ENCODE measurements at regions not wholly inside any gene's neighbourhood (a gene's known extent, or its start where the extent isn't known, plus 50 kb on each side); places are given as distances from the start of the nearest gene placed in this dataset.
"Not testable (repeated sequence)": the region's sequence is repeated elsewhere in the genome, so short reads cannot be mapped to it uniquely, and the experiment has no call there.

GRCh38 chr12:67067453-67068203, 201.5 kb upstream of the CAND1 start:
- Histone ChIP-seq H3K4me1 (ENCODE audit: insufficient read depth, insufficient read length) (no peaks in the 10 kb centered on the region), H3K27me3 (ENCODE audit: insufficient read depth, insufficient read length) (peaks cover 22% of the 10 kb centered on the region), H3K9ac (ENCODE audit: insufficient read length, low read depth) (peak overlapping the region; percentile 80), H3K4me3 (ENCODE audit: insufficient read length, low read depth) (peak overlapping the region; percentile 75), H3K36me3 (ENCODE audit: insufficient read depth, insufficient read length, low read length) (no peaks in the 10 kb centered on the region), H3K9me3 (ENCODE audit: insufficient read depth, low read length) (no peaks in the 10 kb centered on the region)
- DNase-seq (ENCODE audit: low read depth, low spot score): no peak
- no peak for TF ChIP-seq SUZ12 (IDR thresholded peaks at IDR 0.05; ENCODE audit: extremely low read depth, insufficient read depth, insufficient read length)
- no peak for TF ChIP-seq YY1 (IDR thresholded peaks at IDR 0.05; ENCODE audit: insufficient read depth, insufficient read length)
- TF ChIP-seq ZNF274 (IDR thresholded peaks at IDR 0.05; ENCODE audit: low read depth, low read length): no peak

- no peak for DNase-seq (ENCODE audit: low read depth, low spot score)
- Histone ChIP-seq H3K4me1 (ENCODE audit: insufficient read depth, insufficient read length) (no peaks in the 10 kb centered on the region), H3K4me3 (ENCODE audit: insufficient read length, low read depth) (peak overlapping the region; percentile 75), H3K36me3 (ENCODE audit: insufficient read depth, insufficient read length, low read length) (no peaks in the 10 kb centered on the region), H3K9me3 (ENCODE audit: insufficient read depth, low read length) (no peaks in the 10 kb centered on the region), H3K9ac (ENCODE audit: insufficient read length, low read depth) (peak overlapping the region; percentile 80), H3K27me3 (ENCODE audit: insufficient read depth, insufficient read length) (peaks cover 22% of the 10 kb centered on the region)
- TF ChIP-seq SUZ12 (IDR thresholded peaks at IDR 0.05; ENCODE audit: extremely low read depth, insufficient read depth, insufficient read length) (no peak), YY1 (IDR thresholded peaks at IDR 0.05; ENCODE audit: insufficient read depth, insufficient read length) (no peak), ZNF274 (IDR thresholded peaks at IDR 0.05; ENCODE audit: low read depth, low read length) (no peak)
Observed at GRCh38 chr12:67068204-67068731, 200.9 kb upstream of the CAND1 start.

- Histone ChIP-seq H3K27me3 (ENCODE audit: insufficient read depth, insufficient read length) (peaks cover 22% of the 10 kb centered on the region), H3K4me1 (ENCODE audit: insufficient read depth, insufficient read length) (no peaks in the 10 kb centered on the region), H3K9ac (ENCODE audit: insufficient read length, low read depth) (peak overlapping the region; percentile 87), H3K36me3 (ENCODE audit: insufficient read depth, insufficient read length, low read length) (no peaks in the 10 kb centered on the region), H3K4me3 (ENCODE audit: insufficient read length, low read depth) (peak overlapping the region; percentile 75), H3K9me3 (ENCODE audit: insufficient read depth, low read length) (no peaks in the 10 kb centered on the region)
- DNase-seq (ENCODE audit: low read depth, low spot score): peak; percentile 55
- TF ChIP-seq YY1 (IDR thresholded peaks at IDR 0.05; ENCODE audit: insufficient read depth, insufficient read length): no peak
- TF ChIP-seq ZNF274 (IDR thresholded peaks at IDR 0.05; ENCODE audit: low read depth, low read length): no peak
- TF ChIP-seq SUZ12 (IDR thresholded peaks at IDR 0.05; ENCODE audit: extremely low read depth, insufficient read depth, insufficient read length): no peak
Observed at GRCh38 chr12:67068761-67069450, 200.3 kb upstream of the CAND1 start.

- DNase-seq (ENCODE audit: low read depth, low spot score): peak; percentile 48
- H3K9me3 ChIP-seq (ENCODE audit: insufficient read depth, low read length): no peaks in the 10 kb centered on the region
- H3K4me1 ChIP-seq (ENCODE audit: insufficient read depth, insufficient read length): no peaks in the 10 kb centered on the region
- peak overlapping the region; percentile 80 for H3K9ac ChIP-seq (ENCODE audit: insufficient read length, low read depth)
- H3K27me3 ChIP-seq (ENCODE audit: insufficient read depth, insufficient read length): peaks cover 22% of the 10 kb centered on the region
- no peaks in the 10 kb centered on the region for H3K36me3 ChIP-seq (ENCODE audit: insufficient read depth, insufficient read length, low read length)
- TF ChIP-seq YY1 (IDR thresholded peaks at IDR 0.05; ENCODE audit: insufficient read depth, insufficient read length) (no peak), SUZ12 (IDR thresholded peaks at IDR 0.05; ENCODE audit: extremely low read depth, insufficient read depth, insufficient read length) (no peak), ZNF274 (IDR thresholded peaks at IDR 0.05; ENCODE audit: low read depth, low read length) (no peak)
- peak overlapping the region; percentile 75 for H3K4me3 ChIP-seq (ENCODE audit: insufficient read length, low read depth)
Observed at GRCh38 chr12:67069451-67070306, 199.5 kb upstream of the CAND1 start.

GRCh38 chr12:67070307-67070600, 198.9 kb upstream of the CAND1 start:
- TF ChIP-seq ZNF274 (IDR thresholded peaks at IDR 0.05; ENCODE audit: low read depth, low read length) (no peak), SUZ12 (IDR thresholded peaks at IDR 0.05; ENCODE audit: extremely low read depth, insufficient read depth, insufficient read length) (no peak), YY1 (IDR thresholded peaks at IDR 0.05; ENCODE audit: insufficient read depth, insufficient read length) (no peak)
- peak overlapping the region; percentile 75 for H3K4me3 ChIP-seq (ENCODE audit: insufficient read length, low read depth)
- H3K9ac ChIP-seq (ENCODE audit: insufficient read length, low read depth): peak overlapping the region; percentile 80
- H3K36me3 ChIP-seq (ENCODE audit: insufficient read depth, insufficient read length, low read length): no peaks in the 10 kb centered on the region
- H3K4me1 ChIP-seq (ENCODE audit: insufficient read depth, insufficient read length): no peaks in the 10 kb centered on the region
- DNase-seq (ENCODE audit: low read depth, low spot score): no peak
- H3K9me3 ChIP-seq (ENCODE audit: insufficient read depth, low read length): no peaks in the 10 kb centered on the region
- peaks cover 22% of the 10 kb centered on the region for H3K27me3 ChIP-seq (ENCODE audit: insufficient read depth, insufficient read length)

GRCh38 chr12:67070604-67071003, 198.6 kb upstream of the CAND1 start:
- H3K4me3 ChIP-seq (ENCODE audit: insufficient read length, low read depth): no peak overlapping the region
- H3K36me3 ChIP-seq (ENCODE audit: insufficient read depth, insufficient read length, low read length): no peaks in the 10 kb centered on the region
- no peaks in the 10 kb centered on the region for H3K4me1 ChIP-seq (ENCODE audit: insufficient read depth, insufficient read length)
- no peak for DNase-seq (ENCODE audit: low read depth, low spot score)
- no peak overlapping the region for H3K9ac ChIP-seq (ENCODE audit: insufficient read length, low read depth)
- no peaks in the 10 kb centered on the region for H3K9me3 ChIP-seq (ENCODE audit: insufficient read depth, low read length)
- peaks cover 22% of the 10 kb centered on the region for H3K27me3 ChIP-seq (ENCODE audit: insufficient read depth, insufficient read length)
- no peak for TF ChIP-seq ZNF274 (IDR thresholded peaks at IDR 0.05; ENCODE audit: low read depth, low read length)
- no peak for TF ChIP-seq SUZ12 (IDR thresholded peaks at IDR 0.05; ENCODE audit: extremely low read depth, insufficient read depth, insufficient read length)
- no peak for TF ChIP-seq YY1 (IDR thresholded peaks at IDR 0.05; ENCODE audit: insufficient read depth, insufficient read length)

- not testable (repeated sequence) for H3K4me1 ChIP-seq (ENCODE audit: insufficient read depth, insufficient read length)
Observed at GRCh38 chr12:67072281-67072680, 196.9 kb upstream of the CAND1 start.

More at GRCh38 chr12:67072281-67072680, 196.9 kb upstream of the CAND1 start:
- H3K9me3 ChIP-seq (ENCODE audit: insufficient read depth, low read length); H3K4me3 ChIP-seq (ENCODE audit: insufficient read length, low read depth); H3K9ac ChIP-seq (ENCODE audit: insufficient read length, low read depth); H3K36me3 ChIP-seq (ENCODE audit: insufficient read depth, insufficient read length, low read length); DNase-seq (ENCODE audit: low read depth, low spot score): not testable (repeated sequence)
- peaks cover 18% of the 10 kb centered on the region for H3K27me3 ChIP-seq (ENCODE audit: insufficient read depth, insufficient read length)

Measured in NT2/D1 (cell line).